HepG2 (cell line): ENCODE measurements at regions not wholly inside any gene's neighbourhood (a gene's known extent, or its start where the extent isn't known, plus 50 kb on each side); places are given as distances from the start of the nearest gene placed in this dataset.

Experiments
- ATF2 ChIP-seq: sonication (generic); formaldehyde crosslinking; IDR thresholded peaks from 2 replicates; pipeline ENCODE4 v1.4.0; 2020; ENCODE audit warnings: missing genetic modification reagents
- ETV5 ChIP-seq: IDR thresholded peaks from 2 replicates; pipeline ENCODE4 v1.6.1; 2018; ENCODE audit warnings: missing biosample characterization, missing genetic modification reagents, inconsistent platforms, borderline replicate concordance
- EZH2 ChIP-seq: conservative IDR thresholded peaks from 2 replicates; pipeline ENCODE4 v1.6.1; 2012; ENCODE audit warnings: mild to moderate bottlenecking, low read depth, low read length, moderate library complexity
- FOXA3 ChIP-seq: IDR thresholded peaks from 2 replicates; pipeline ENCODE4 v1.6.1; 2016; ENCODE audit warnings: missing genetic modification reagents, missing compliant biosample characterization
- FOXP1 ChIP-seq, 2 experiments: fragments of 450-650 bp in 1 of 2; IDR thresholded peaks; 2 replicates each; pipeline ENCODE4 v1.6.1; 2017 to 2018; ENCODE audit warnings: antibody characterized with exemption in 1 of 2
- MLX ChIP-seq: IDR thresholded peaks from 2 replicates; pipeline ENCODE4 v1.6.1; 2016
- NFYB ChIP-seq: sonication (generic); formaldehyde crosslinking; IDR thresholded peaks from 2 replicates; pipeline ENCODE4 v1.4.0; 2020; ENCODE audit warnings: missing genetic modification reagents
- POLR2A ChIP-seq, 2 experiments: IDR thresholded peaks; 2 replicates each; pipeline ENCODE4 v1.6.1; 2011; ENCODE audit warnings: low read depth in 2 of 2, low read length in 2 of 2, mild to moderate bottlenecking in 1 of 2, moderate library complexity in 1 of 2; ENCODE audit not compliant: insufficient read depth in 1 of 2
- REST ChIP-seq, 2 experiments: IDR thresholded peaks; 2 replicates each; pipeline ENCODE4 v1.6.1; 2011 to 2012; ENCODE audit warnings: low read length in 2 of 2, borderline replicate concordance in 1 of 2, low read depth in 1 of 2, mild to moderate bottlenecking in 1 of 2, moderate library complexity in 1 of 2
- ZNF274 ChIP-seq: sonication (generic); formaldehyde crosslinking; IDR thresholded peaks from 2 replicates; pipeline ENCODE4 v1.5.1; 2020; ENCODE audit warnings: mild to moderate bottlenecking, missing genetic modification reagents
- ZNF510 ChIP-seq: sonication (generic); formaldehyde crosslinking; IDR thresholded peaks from 2 replicates; pipeline ENCODE4 v1.4.0; 2020; ENCODE audit warnings: low read depth, mild to moderate bottlenecking, missing genetic modification reagents
- ZNF639 ChIP-seq: conservative IDR thresholded peaks from 2 replicates; pipeline ENCODE4 v1.6.1; 2018; ENCODE audit warnings: missing genetic modification reagents
- TF ChIP-seq, protein P1 (sequence below), 2 experiments: sonication (generic) in 1 of 2; formaldehyde crosslinking in 1 of 2; IDR thresholded peaks; 2 replicates each; pipeline versions ENCODE4 v1.4.0 to v1.6.1; 2018 to 2020; ENCODE audit warnings: missing genetic modification reagents in 2 of 2, borderline replicate concordance in 1 of 2, low read depth in 1 of 2, mild to moderate bottlenecking in 1 of 2, missing biosample characterization in 1 of 2

DNA sequence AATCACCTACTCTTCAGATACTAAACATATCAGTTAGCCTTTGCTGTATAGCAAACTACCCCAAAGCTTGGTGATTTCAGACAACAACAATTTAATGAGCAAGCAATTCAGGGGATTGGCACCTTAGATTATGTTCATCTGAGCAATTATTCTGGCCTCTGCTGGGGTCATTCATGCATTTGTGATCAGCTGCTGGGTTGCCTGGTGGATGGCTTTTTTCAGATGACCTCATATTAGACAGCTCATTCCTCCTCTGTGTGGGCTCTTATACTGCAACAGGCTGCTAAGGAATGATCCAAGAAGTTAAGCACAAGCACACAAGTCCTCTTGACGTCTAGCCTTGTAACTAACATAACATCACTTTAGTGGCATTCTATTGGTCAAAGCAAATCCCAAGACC is 153.0 kb upstream of the PPP1R2C start:
- TF ChIP-seq POLR2A (IDR thresholded peaks at IDR 0.05; ENCODE audit: insufficient read depth in 1 of 2, low read depth in 2 of 2, low read length in 2 of 2) (no peak), NFYB (CRISPR knock-in tag) (no peak), REST (IDR thresholded peaks at IDR 0.05; ENCODE audit: borderline replicate concordance in 1 of 2, low read depth in 1 of 2, low read length in 2 of 2) (no peak), ZNF274 (CRISPR knock-in tag) (no peak), FOXA3 (CRISPR knock-in tag) (no peak), EZH2 (no peak), ATF2 (CRISPR knock-in tag) (no peak), ZNF510 (CRISPR knock-in tag) (no peak), MLX (CRISPR knock-in tag) (no peak), FOXP1 (IDR thresholded peaks at IDR 0.05) (no peak), FOXP1 (CRISPR knock-in tag; IDR thresholded peaks at IDR 0.05) (no peak), ETV5 (CRISPR knock-in tag) (no peak), ZNF639 (CRISPR knock-in tag) (no peak)
- TF ChIP-seq, protein P1, sequence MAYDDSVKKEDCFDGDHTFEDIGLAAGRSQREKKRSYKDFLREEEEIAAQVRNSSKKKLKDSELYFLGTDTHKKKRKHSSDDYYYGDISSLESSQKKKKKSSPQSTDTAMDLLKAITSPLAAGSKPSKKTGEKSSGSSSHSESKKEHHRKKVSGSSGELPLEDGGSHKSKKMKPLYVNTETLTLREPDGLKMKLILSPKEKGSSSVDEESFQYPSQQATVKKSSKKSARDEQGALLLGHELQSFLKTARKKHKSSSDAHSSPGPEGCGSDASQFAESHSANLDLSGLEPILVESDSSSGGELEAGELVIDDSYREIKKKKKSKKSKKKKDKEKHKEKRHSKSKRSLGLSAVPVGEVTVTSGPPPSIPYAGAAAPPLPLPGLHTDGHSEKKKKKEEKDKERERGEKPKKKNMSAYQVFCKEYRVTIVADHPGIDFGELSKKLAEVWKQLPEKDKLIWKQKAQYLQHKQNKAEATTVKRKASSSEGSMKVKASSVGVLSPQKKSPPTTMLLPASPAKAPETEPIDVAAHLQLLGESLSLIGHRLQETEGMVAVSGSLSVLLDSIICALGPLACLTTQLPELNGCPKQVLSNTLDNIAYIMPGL (CRISPR knock-in tag; IDR thresholded peaks at IDR 0.05; ENCODE audit: borderline replicate concordance in 1 of 2, low read depth in 1 of 2) = no peak
